ENCODE measurements at regions not wholly inside any gene's neighbourhood (a gene's known extent, or its start where the extent isn't known, plus 50 kb on each side); places are given as distances from the start of the nearest gene placed in this dataset.

GRCh38 chr6:26215585-26216358, 128.5 kb downstream of the HFE start:
- DNase-seq (ENCODE audit: low read depth in 2 of 2), result no peak

GRCh38 chr6:26216359-26216885, 129.2 kb downstream of the HFE start:
- DNase-seq (ENCODE audit: low read depth in 2 of 2), result peak; percentile 52 to 72

DNA sequence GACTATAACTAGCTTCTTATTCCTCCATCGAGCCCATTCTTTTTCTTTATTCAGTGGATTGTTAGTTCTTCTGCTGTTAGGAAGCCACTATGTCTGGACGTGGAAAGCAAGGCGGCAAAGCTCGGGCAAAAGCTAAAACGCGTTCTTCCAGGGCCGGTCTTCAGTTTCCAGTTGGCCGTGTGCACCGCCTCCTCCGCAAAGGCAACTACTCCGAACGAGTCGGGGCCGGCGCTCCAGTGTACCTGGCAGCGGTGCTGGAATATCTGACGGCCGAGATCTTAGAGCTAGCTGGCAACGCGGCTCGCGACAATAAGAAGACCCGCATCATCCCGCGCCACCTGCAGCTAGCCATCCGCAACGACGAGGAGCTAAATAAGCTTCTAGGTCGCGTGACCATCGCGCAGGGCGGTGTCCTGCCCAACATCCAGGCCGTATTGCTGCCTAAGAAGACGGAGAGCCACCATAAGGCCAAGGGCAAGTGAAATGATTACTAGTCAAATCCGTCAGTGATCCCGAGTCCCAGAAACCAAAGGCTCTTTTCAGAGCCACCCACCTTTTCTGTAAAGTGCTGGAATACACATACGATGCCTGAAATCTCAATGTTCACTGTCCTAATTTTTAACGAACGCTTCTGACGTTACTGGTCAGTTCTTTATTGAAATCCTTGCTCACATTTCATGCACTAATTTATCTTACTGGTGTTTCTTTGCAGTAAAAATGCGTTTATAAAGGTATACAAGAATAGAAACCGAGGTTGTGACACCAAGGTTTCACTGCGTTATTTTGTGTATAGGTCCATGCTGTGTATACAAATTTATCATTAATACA, 129.9 kb downstream of the HFE start:
- peak; percentile 67 to 75 for DNase-seq (ENCODE audit: low read depth in 2 of 2)

- DNase-seq (ENCODE audit: low read depth in 2 of 2), result no peak
Observed at GRCh38 chr6:26217714-26218075, 130.5 kb downstream of the HFE start.

- DNase-seq (ENCODE audit: low read depth in 2 of 2), result no peak
Observed at GRCh38 chr6:26218824-26219223, 131.6 kb downstream of the HFE start.

- no peak for DNase-seq (ENCODE audit: low read depth in 2 of 2)
Observed at GRCh38 chr6:26220145-26220970, 133.1 kb downstream of the HFE start.

DNA sequence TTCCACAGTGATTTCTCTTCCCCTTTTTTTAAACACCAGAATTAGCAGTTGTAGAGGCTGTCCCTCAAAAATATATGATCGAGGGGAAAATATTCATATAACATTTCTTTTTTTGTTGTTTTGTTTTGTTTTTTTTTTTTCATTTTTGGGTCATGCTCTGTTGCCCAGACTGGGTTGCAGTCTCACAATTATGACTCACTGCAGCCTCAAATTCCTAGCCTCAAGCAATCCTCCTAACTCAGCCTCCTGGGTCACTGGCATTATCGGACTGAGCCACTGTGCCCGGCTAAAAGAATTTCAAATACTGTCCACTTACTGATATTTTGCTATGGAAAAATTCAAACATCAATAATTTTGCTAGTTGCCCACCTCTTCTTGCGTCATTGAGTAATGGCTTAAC, 134.0 kb downstream of the HFE start:
- DNase-seq (ENCODE audit: low read depth in 2 of 2), result no peak

GRCh38 chr6:26222571-26222970, 135.3 kb downstream of the HFE start:
- DNase-seq (ENCODE audit: low read depth in 2 of 2), result no peak

GRCh38 chr6:26223228-26223627, 136.0 kb downstream of the HFE start:
- no peak for DNase-seq (ENCODE audit: low read depth in 2 of 2)

DNA sequence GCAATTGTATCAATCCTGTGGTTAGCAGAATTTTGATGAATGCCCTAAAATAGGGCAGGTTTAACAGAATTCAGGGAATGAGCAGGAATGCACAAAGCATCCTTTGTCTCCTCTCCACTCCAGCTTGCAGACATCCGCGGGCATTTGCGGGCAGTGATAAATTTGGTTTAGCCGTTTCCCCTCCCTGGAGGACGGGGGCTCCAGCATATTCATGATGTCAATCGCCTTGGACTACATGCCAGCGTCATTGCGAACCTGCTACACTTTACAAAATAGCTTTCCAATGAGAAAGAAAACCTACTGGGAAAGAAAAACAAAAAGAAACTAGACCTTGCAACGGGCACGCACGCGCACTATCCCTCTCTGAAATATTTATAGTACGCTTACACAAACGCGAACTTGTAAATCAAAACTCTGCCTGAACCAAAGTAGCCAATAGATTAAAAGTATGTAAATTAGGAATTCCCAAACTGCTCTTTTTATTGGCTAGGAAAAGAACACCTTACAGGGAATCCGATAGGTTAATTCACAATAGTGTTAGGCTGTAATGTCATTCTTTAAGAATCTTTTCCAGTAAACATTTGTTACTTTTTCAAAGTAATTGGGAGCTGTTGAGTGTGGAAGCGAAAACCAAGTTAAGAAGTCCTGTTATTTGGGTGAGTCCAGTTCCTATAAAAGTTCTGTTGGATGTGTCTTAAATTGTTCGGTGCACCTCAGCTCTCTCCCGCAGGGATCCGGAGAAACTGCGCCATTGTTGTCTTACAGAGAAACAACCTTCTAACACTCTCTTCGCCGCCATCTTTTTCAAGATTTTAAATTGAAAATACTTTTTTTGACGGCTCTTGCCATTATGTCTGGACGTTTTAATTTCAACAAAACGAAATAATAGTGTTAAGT, 136.7 kb downstream of the HFE start:
- peak in 1 of 2 donors; percentile 50 for DNase-seq (ENCODE audit: low read depth in 2 of 2)

DNA sequence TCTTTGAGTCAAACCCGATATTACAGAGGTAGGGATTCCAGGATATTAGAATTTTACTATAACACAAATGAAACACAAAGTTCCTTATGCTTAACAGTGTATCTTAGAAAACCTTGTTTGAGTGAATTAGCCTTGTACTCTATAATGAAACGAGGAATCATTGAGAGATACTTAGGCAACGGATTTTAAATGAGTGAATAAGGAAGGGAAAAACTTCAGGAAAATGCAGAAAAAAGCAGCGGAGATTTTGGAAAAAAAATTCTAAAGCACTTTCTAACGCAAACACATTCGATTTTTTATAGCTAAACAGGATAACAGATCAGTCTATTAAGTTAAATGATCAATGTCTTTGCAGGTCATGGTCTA, 137.3 kb downstream of the HFE start:
- DNase-seq (ENCODE audit: low read depth in 2 of 2), result no peak

- no peak for DNase-seq (ENCODE audit: low read depth in 2 of 2)
Observed at GRCh38 chr6:26224940-26225847, 138.0 kb downstream of the HFE start.

DNA sequence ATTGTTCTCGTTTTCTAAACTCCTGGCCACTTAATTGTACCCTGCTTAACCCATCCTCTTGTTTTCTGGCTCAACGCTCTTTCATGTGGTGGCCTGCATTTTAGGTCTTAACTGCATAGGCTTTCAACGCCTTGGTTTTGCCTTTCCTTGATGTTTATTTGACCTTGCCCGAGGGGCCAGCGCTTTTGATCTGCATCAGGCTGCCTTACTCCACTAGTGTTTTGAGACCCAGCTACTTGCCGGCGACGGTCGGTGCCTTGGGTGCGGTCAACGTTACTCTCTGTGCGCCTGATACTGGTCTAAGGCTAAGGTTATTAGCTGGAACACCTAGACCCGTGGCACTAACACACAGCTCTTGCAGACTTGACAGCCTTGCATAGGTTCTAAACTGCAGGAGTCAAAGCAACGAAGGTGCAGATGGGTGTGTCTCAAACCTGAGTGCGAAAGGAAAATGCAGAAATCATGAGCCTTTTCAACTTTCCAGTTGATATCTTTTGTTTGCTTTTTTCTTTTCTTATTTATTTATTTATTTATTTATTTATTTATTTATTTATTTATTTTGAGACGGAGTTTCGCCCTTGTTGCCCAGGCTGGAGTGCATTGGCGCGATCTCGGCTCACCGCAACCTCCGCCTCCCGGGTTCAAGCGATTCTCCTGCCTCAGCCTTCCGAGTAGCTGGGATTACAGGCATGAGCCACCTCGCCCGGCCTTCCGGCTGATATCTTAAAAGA, 138.8 kb downstream of the HFE start:
- no peak for DNase-seq (ENCODE audit: low read depth in 2 of 2)

DNA sequence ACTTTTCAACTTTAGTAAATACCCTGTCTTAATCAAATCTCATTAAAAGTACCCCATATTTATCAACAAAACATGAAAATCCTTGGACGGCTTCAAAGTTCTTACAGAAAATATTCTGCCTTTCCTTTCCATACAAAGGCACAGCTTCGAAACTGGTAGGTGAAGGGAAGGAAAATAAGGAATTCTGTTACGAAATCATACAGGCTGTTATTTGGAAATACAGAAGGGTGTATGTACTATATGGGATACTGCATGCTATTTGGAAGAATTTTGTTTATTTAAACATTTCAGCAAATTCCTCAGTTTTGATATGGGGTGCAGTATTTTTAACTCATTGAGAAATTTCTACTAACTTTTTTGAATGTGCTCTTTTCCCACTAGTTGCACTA, 138.4 kb upstream of the BTN3A2 start:
- no peak for DNase-seq (ENCODE audit: low read depth in 2 of 2)

DNA sequence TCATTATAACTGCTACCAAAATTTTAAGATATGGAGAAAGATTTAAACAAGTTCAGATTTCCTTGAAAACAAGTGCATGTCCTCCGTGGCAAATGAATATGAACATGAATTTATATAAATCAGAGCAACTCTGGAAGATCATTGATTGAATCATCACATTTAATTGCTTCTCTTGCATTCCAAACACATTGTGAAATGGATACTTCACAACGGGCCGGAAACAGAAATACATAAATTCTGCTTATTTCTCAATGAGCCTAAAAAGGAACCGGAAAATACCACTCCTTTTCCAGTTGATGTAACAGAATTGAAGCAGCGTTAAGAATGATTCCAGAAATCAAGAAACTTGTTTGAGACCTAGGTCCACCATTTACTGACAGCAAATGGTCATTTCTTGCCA, 134.6 kb upstream of the BTN3A2 start:
- no peak for DNase-seq (ENCODE audit: low read depth in 2 of 2)

- no peak for DNase-seq (ENCODE audit: low read depth in 2 of 2)
Observed at GRCh38 chr6:26231006-26231587, 133.9 kb upstream of the BTN3A2 start.

GRCh38 chr6:26232306-26232939, 132.6 kb upstream of the BTN3A2 start:
- no peak for DNase-seq (ENCODE audit: low read depth in 2 of 2)

DNA sequence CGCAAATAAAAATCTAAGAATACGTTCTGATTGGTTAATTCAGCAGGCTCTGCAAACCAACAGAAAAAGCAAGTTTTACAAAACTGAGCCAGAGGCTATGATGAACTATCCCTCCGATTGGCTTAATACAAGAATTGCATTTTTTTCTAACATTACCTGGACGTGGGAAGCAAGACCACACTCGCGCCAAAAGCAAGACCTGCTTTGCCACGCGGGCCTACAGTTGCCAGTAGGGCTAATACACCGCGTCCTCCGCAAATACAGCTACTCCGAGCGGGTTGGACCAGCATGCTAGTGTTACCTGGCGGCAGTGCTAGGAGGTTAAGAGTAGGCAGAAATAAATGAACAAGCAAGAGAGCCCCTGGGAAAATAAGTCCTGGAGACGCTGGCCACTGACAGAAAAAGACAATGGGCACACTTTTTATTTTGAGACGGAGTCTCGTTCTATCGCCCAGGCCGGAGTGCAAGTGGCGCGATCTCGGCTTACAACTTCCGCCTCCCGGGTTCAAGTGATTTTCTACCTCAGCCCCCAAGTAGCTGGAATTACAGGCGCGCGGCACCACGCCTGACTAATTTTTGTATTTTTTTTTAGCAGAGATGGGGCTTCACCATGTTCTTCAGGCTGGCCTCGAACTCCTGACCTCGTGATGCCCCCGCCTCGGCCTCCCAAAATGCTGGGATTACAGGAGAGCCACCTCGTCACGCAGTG, 131.9 kb upstream of the BTN3A2 start:
- peak; percentile 28 to 65 for DNase-seq (ENCODE audit: low read depth in 2 of 2)
